B cell (primary cell): ENCODE measurements at regions not wholly inside any gene's neighbourhood (a gene's known extent, or its start where the extent isn't known, plus 50 kb on each side); places are given as distances from the start of the nearest gene placed in this dataset.

ENCODE experiments used
- ATAC-seq: fragments of 200-7000 bp; cut with Tn5 transposase; one replicate; pipeline ENCODE4 v1.10.0; 2021; ENCODE audit warnings: low read depth, mild to moderate bottlenecking, moderate number of reproducible peaks, moderate library complexity
- CTCF ChIA-PET: fragments of 350-600 bp; sonication (Branson Sonifier 250); formaldehyde crosslinking; loops from one replicate; lab custom pipeline; 2021; ENCODE audit warnings: antibody characterized with exemption, inconsistent platforms; lab: Charles Lee
- POLR2A ChIA-PET: fragments of 350-600 bp; sonication (Branson Sonifier 250); formaldehyde crosslinking; loops from one replicate; lab custom pipeline; 2021; ENCODE audit warnings: antibody characterized with exemption; lab: Charles Lee
- DNase-seq: peaks from one replicate; pipeline ENCODE4 v3.0.0; 2013
- H2AFZ ChIP-seq: 2 replicates; pipeline ENCODE4 v1.6.1; 2012; ENCODE audit warnings: mild to moderate bottlenecking, low read depth, low read length; ENCODE audit not compliant: insufficient read depth, poor library complexity, severe bottlenecking
- H3K27ac ChIP-seq, 2 donors: 1 replicate in 1 of 2; 2 replicates in 1 of 2; pipeline ENCODE4 v1.5.1; 2012 to 2013; ENCODE audit warnings: low read length in 2 of 2, mild to moderate bottlenecking in 2 of 2, moderate library complexity in 1 of 2
- H3K27me3 ChIP-seq, 4 experiments: fragments of 200-600 bp in 1 of 4; sonication (generic) in 1 of 4; replicated peaks in 1 of 4; 1 replicate in 2 of 4; 2 replicates in 2 of 4; pipeline versions ENCODE4 v1.6.1 to v1.7.0; 2013 to 2016; ENCODE audit warnings: low read length in 3 of 4, mild to moderate bottlenecking in 2 of 4, mixed read lengths in 1 of 4, moderate library complexity in 1 of 4; ENCODE audit not compliant: insufficient read depth in 4 of 4, control insufficient read depth in 3 of 4; ENCODE audit errors: control extremely low read depth in 1 of 4
- H3K36me3 ChIP-seq, 2 experiments: replicated peaks in 1 of 2; 1 replicate in 1 of 2; 2 replicates in 1 of 2; pipeline versions ENCODE4 v1.6.1 to v1.7.1; 2013; ENCODE audit warnings: low read length in 1 of 2; ENCODE audit not compliant: insufficient read depth in 2 of 2, control insufficient read depth in 1 of 2; ENCODE audit errors: control extremely low read depth in 1 of 2, extremely low read depth in 1 of 2
- H3K4me1 ChIP-seq, 2 donors: fragments of 200-600 bp in 1 of 2; sonication (generic) in 1 of 2; 1 replicate in 1 of 2; 2 replicates in 1 of 2; pipeline versions ENCODE4 v1.5.1 to v1.6.1; 2013 to 2017; ENCODE audit warnings: low read length in 2 of 2; ENCODE audit not compliant: control insufficient read depth in 2 of 2, insufficient read depth in 2 of 2
- H3K4me2 ChIP-seq: replicated peaks from 2 replicates; pipeline ENCODE3; 2012; ENCODE audit warnings: mild to moderate bottlenecking, low read depth, low read length; ENCODE audit not compliant: poor library complexity, severe bottlenecking
- H3K4me3 ChIP-seq, 5 experiments: fragments of 200-600 bp in 1 of 5; sonication (generic) in 1 of 5; 1 replicate in 3 of 5; 2 replicates in 2 of 5; pipeline versions ENCODE4 v1.5.1 to v1.7.0; 2011 to 2016; ENCODE audit warnings: low read length in 4 of 5, mild to moderate bottlenecking in 4 of 5, low read depth in 2 of 5, control low read depth in 1 of 5, moderate library complexity in 1 of 5; ENCODE audit not compliant: insufficient read depth in 1 of 5; ENCODE audit errors: control extremely low read depth in 1 of 5, extremely low read depth in 1 of 5
- H3K79me2 ChIP-seq: fragments of 200-600 bp; sonication (generic); one replicate; pipeline ENCODE4 v1.6.0; 2016; ENCODE audit warnings: low read length; ENCODE audit not compliant: control insufficient read depth, insufficient read depth
- H3K9ac ChIP-seq: fragments of 200-600 bp; sonication (generic); 2 replicates; pipeline ENCODE4 v1.6.1; 2017; ENCODE audit warnings: mild to moderate bottlenecking, low read length, moderate library complexity
- H3K9me3 ChIP-seq, 3 donors: one replicate each; pipeline versions ENCODE4 v1.6.1 to v1.7.1; 2013; ENCODE audit warnings: low read length in 2 of 3; ENCODE audit not compliant: control insufficient read depth in 2 of 3, insufficient read depth in 1 of 3; ENCODE audit errors: control extremely low read depth in 1 of 3
- H4K20me1 ChIP-seq: 2 replicates; pipeline ENCODE4 v1.6.0; 2012; ENCODE audit warnings: mild to moderate bottlenecking, low read length; ENCODE audit not compliant: insufficient read depth, control insufficient read depth, poor library complexity, severe bottlenecking
- H3K27ac Mint-ChIP-seq: one replicate; pipeline ENCODE4 v1.8.0; 2021; ENCODE audit warnings: mixed read lengths
- H3K27me3 Mint-ChIP-seq: one replicate; pipeline ENCODE4 v1.8.0; 2021; ENCODE audit warnings: mixed read lengths
- H3K4me1 Mint-ChIP-seq: one replicate; pipeline ENCODE4 v1.8.0; 2021; ENCODE audit warnings: mixed read lengths
- H3K4me3 Mint-ChIP-seq: one replicate; pipeline ENCODE4 v1.8.0; 2021; ENCODE audit warnings: mixed read lengths
- H3K9me3 Mint-ChIP-seq: one replicate; pipeline ENCODE4 v1.8.0; 2022; ENCODE audit warnings: mixed read lengths; ENCODE audit not compliant: insufficient read depth
- EZH2 ChIP-seq: IDR thresholded peaks from 2 replicates; pipeline ENCODE4 v1.6.1; 2012; ENCODE audit warnings: borderline replicate concordance, low read depth, mild to moderate bottlenecking, moderate library complexity, low read length; ENCODE audit not compliant: insufficient read depth, poor library complexity, severe bottlenecking
- WGBS: methylation state at CpG from one replicate; pipeline ENCODE4 v1.1.5; 2013; ENCODE audit warnings: missing lambda C conversion rate; ENCODE audit not compliant: insufficient coverage; 5-methylcytosine and 5-hydroxymethylcytosine counted together
- intact Hi-C: fragments of 100-400 bp; cut with micrococcal nuclease; formaldehyde crosslinking; loops from one replicate; pipeline ENCODE4 v1.10.0; 2022
- TF ChIP-seq, protein P1 (sequence below): fragments of 200-600 bp; IDR thresholded peaks from one replicate; pipeline ENCODE4 v1.8.0; 2022; ENCODE audit warnings: antibody characterized with exemption, mild to moderate bottlenecking

DNA sequence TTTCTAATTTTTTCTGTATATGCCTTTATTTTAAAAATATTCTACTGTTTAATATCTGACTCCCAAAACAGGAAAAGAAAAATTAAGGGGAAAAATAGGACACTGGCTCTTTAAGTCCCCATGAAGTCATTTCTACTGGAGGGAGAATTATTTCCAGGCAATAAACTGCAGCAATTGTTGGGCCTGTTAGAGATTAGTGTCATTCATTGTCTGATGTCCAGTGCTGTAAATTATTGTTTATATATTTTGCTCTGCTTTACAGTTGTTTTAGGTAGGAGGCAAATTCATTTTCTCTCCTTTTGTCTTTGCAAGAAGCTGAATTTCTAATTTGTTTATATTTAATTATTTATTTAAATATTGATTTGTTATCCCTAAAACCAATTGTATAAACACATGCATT, 906.0 kb upstream of the CDH10 start:
- Mint-ChIP-seq H3K9me3 (no peaks in the 10 kb centered on the region), H3K4me1 (no peaks in the 10 kb centered on the region), H3K27ac (no peak overlapping the region), H3K27me3 (no peaks in the 10 kb centered on the region), H3K4me3 (no peak overlapping the region)
- Histone ChIP-seq H3K4me3 (no peak overlapping the region), H3K27ac (no peak overlapping the region), H3K27me3 (no peaks in the 10 kb centered on the region), H3K36me3 (no peaks in the 10 kb centered on the region), H2AFZ (no peak overlapping the region), H3K4me1 (no peaks in the 10 kb centered on the region), H3K9ac (no peak overlapping the region), H4K20me1 (no peaks in the 10 kb centered on the region), H3K9me3 (no peaks in the 10 kb centered on the region), H3K79me2 (no peaks in the 10 kb centered on the region), H3K4me2 (no peak overlapping the region)
- ATAC-seq (no peak), DNase-seq (no peak)
- ChIA-PET POLR2A (no interaction called here), CTCF (no interaction called here)
- intact Hi-C loops, result no loop called here
- TF ChIP-seq, protein P1, sequence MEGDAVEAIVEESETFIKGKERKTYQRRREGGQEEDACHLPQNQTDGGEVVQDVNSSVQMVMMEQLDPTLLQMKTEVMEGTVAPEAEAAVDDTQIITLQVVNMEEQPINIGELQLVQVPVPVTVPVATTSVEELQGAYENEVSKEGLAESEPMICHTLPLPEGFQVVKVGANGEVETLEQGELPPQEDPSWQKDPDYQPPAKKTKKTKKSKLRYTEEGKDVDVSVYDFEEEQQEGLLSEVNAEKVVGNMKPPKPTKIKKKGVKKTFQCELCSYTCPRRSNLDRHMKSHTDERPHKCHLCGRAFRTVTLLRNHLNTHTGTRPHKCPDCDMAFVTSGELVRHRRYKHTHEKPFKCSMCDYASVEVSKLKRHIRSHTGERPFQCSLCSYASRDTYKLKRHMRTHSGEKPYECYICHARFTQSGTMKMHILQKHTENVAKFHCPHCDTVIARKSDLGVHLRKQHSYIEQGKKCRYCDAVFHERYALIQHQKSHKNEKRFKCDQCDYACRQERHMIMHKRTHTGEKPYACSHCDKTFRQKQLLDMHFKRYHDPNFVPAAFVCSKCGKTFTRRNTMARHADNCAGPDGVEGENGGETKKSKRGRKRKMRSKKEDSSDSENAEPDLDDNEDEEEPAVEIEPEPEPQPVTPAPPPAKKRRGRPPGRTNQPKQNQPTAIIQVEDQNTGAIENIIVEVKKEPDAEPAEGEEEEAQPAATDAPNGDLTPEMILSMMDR, result no peak
- no peak for TF ChIP-seq EZH2

GRCh38 chr5:25544652-25545249, 900.0 kb upstream of the CDH10 start:
- Histone ChIP-seq H4K20me1 (no peaks in the 10 kb centered on the region), H3K4me2 (no peak overlapping the region), H3K36me3 (no peaks in the 10 kb centered on the region), H3K27me3 (no peaks in the 10 kb centered on the region), H3K4me1 (no peaks in the 10 kb centered on the region), H3K27ac (no peak overlapping the region), H3K9me3 (no peaks in the 10 kb centered on the region), H3K9ac (no peak overlapping the region), H3K4me3 (no peak overlapping the region), H3K79me2 (no peaks in the 10 kb centered on the region), H2AFZ (no peak overlapping the region)
- DNase-seq, result no peak
- intact Hi-C loops, result no loop called here
- Mint-ChIP-seq H3K4me1 (no peaks in the 10 kb centered on the region), H3K4me3 (no peak overlapping the region), H3K9me3 (no peaks in the 10 kb centered on the region), H3K27me3 (no peaks in the 10 kb centered on the region), H3K27ac (no peak overlapping the region)
- ChIA-PET CTCF (no interaction called here), POLR2A (no interaction called here)
- 31% methylated on average over 4 of the region's 6 CpGs for WGBS
- TF ChIP-seq EZH2, result no peak
- TF ChIP-seq, protein P1, result no peak
- ATAC-seq, result no peak
